ENCODE measurements at regions not wholly inside any gene's neighbourhood (a gene's known extent, or its start where the extent isn't known, plus 50 kb on each side); places are given as distances from the start of the nearest gene placed in this dataset.

GRCh38 chr12:12015073-12015685 is 55.6 kb upstream of the BCL2L14 start:
- TF ChIP-seq POLR2A (IDR thresholded peaks at IDR 0.05) = no peak
- no peak for TF ChIP-seq CTCF (IDR thresholded peaks at IDR 0.05)
